ENCODE measurements at regions not wholly inside any gene's neighbourhood (a gene's known extent, or its start where the extent isn't known, plus 50 kb on each side); places are given as distances from the start of the nearest gene placed in this dataset.

DNA sequence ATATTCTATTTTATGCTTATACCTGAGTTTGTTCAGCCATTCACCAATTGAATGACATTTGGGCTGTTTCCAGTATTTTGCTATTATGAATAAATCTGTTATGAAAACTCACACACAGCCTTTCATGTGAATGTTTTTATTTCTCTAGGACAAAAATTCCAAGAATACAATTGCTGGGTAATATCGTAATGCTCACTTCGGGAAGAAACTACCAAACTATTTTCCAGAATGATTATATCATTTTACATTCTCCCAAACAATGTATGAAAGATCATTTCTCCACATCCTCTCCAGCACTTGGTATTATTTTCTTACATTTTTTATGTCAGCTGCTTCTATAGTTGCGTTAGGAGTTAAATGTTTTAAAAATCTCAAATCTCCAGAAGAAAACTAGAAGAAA, 58.3 kb upstream of the LHFPL2 start:
- Mint-ChIP-seq H3K27ac (no peak overlapping the region), H3K27me3 (no peaks in the 10 kb centered on the region), H3K4me3 (no peak overlapping the region), H3K4me1 (ENCODE audit: unreplicated experiment) (peaks cover 4% of the 10 kb centered on the region), H3K36me3 (no peaks in the 10 kb centered on the region), H3K9me3 (peaks cover 10% of the 10 kb centered on the region)
- TF ChIP-seq, protein P1, sequence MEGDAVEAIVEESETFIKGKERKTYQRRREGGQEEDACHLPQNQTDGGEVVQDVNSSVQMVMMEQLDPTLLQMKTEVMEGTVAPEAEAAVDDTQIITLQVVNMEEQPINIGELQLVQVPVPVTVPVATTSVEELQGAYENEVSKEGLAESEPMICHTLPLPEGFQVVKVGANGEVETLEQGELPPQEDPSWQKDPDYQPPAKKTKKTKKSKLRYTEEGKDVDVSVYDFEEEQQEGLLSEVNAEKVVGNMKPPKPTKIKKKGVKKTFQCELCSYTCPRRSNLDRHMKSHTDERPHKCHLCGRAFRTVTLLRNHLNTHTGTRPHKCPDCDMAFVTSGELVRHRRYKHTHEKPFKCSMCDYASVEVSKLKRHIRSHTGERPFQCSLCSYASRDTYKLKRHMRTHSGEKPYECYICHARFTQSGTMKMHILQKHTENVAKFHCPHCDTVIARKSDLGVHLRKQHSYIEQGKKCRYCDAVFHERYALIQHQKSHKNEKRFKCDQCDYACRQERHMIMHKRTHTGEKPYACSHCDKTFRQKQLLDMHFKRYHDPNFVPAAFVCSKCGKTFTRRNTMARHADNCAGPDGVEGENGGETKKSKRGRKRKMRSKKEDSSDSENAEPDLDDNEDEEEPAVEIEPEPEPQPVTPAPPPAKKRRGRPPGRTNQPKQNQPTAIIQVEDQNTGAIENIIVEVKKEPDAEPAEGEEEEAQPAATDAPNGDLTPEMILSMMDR (conservative IDR thresholded peaks at IDR 0.05), result no peak
- no peak for DNase-seq (ENCODE audit: extremely low spot score, unreplicated experiment)

DNA sequence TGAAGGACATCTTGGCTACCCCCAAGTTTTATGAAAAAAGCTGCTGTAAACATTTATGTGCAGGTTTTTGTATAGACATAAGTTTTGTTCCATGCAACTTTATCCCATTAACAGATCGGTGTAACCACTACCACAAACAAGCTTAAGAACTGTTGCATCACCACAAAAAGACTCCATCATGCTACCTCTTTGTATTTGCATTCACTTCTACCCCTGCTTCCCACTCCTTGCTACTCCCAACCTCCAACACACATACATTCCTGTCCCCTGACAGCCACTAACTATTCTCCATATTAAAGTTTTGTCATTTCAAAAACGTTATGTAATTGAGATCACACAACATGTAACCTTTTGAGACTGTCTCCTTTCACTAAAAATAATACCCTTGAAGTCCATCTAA, 57.8 kb upstream of the LHFPL2 start:
- Mint-ChIP-seq H3K4me3 (no peak overlapping the region), H3K27me3 (no peaks in the 10 kb centered on the region), H3K27ac (no peak overlapping the region), H3K9me3 (peaks cover 10% of the 10 kb centered on the region), H3K4me1 (ENCODE audit: unreplicated experiment) (peaks cover 4% of the 10 kb centered on the region), H3K36me3 (no peaks in the 10 kb centered on the region)
- DNase-seq (ENCODE audit: extremely low spot score, unreplicated experiment), result no peak
- TF ChIP-seq, protein P1 (conservative IDR thresholded peaks at IDR 0.05), result no peak

DNA sequence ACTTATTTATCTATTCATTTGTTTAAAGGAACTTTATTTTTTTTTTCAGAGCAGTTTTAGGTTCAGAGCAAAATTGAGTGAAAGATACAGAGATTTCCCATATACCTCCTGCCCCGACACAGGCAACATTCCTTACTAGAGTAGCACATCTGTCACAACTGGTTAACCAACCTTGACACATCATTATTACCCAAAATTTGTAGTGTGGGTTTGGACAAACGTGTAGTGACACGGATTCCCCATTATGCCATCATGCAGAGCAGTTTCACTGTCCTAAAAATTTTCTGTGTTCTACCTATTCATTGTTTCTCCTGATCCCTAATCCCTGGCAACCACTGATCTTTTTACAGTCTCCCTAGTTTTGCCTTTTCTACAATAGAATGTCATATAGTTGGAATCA, 57.3 kb upstream of the LHFPL2 start:
- Mint-ChIP-seq H3K4me1 (ENCODE audit: unreplicated experiment) (peaks cover 4% of the 10 kb centered on the region), H3K27me3 (no peaks in the 10 kb centered on the region)

DNA sequence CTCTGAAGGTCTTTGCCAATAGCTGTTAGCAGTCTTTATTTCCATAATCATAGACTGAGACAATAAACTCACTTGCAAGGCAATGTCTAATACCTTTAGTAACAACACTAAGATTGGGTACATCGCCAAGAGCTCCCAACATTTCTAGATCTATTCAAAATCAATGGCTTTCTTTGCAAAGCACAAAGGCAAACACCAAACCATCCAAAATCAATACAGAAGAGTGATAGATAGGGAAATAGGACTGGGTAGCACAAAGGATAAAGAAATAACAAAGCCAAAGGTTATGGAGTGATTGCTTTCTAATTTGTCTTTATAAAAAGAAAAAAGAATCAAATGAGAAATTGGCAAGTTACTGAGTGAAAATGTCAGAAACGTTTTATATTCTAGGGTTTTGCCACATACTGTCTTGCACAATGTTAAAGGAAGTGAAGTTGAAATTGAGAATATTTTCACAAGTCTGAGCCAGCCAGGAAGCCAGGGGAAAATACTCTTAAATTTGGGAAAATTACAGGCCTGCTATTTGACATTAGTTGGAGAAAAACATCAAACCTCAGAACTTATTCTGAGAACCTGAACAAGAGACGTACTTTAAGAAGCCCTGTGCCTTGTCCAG, 53.3 kb upstream of the LHFPL2 start:
- Mint-ChIP-seq H3K27ac (no peak overlapping the region), H3K27me3 (no peaks in the 10 kb centered on the region), H3K36me3 (no peaks in the 10 kb centered on the region), H3K4me3 (no peak overlapping the region), H3K9me3 (peaks cover 10% of the 10 kb centered on the region), H3K4me1 (ENCODE audit: unreplicated experiment) (peaks cover 9% of the 10 kb centered on the region)
- TF ChIP-seq, protein P1 (conservative IDR thresholded peaks at IDR 0.05), result no peak
- DNase-seq (ENCODE audit: extremely low spot score, unreplicated experiment), result no peak

More for the DNA sequence above, 57.3 kb upstream of the LHFPL2 start:
- peaks cover 10% of the 10 kb centered on the region for H3K9me3 Mint-ChIP-seq
- no peak for DNase-seq (ENCODE audit: extremely low spot score, unreplicated experiment)
- TF ChIP-seq, protein P1 (conservative IDR thresholded peaks at IDR 0.05), result no peak
- H3K4me3 Mint-ChIP-seq, result no peak overlapping the region
- H3K36me3 Mint-ChIP-seq, result no peaks in the 10 kb centered on the region
- H3K27ac Mint-ChIP-seq, result no peak overlapping the region

DNA sequence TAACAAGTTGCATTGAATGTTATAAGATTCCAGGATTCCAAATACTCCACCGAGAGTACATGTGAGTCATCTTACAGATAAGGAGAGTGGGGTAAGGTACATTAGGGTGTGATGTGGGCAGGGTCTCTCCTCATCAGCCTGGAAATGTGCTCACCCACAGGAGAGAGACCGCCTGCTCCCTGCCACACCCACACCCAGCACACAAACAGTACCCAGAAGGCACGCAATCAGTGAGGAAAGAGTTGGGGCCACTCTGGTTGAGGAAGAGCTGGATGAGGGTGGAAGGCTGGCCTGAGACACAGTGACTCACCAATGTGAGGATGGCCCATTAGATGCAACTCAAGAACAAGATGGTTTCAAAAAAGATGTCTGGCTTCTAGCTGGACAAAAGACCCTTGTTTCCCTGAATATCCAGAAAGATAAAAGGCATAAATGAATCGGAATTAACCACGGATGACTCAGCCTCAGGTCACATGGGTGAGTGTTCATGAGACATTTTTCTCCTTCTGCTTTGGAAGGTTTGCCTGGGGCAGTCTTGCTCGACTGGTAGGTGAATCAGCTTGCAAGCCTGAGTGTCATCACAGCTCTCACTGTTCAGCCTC, 51.1 kb upstream of the LHFPL2 start:
- peaks cover 6% of the 10 kb centered on the region for H3K9me3 Mint-ChIP-seq
- peak overlapping the region; percentile 82 for H3K27ac Mint-ChIP-seq
- H3K4me1 Mint-ChIP-seq (ENCODE audit: unreplicated experiment), result peaks cover 5% of the 10 kb centered on the region
- H3K36me3 Mint-ChIP-seq, result peaks cover 3% of the 10 kb centered on the region
- no peaks in the 10 kb centered on the region for H3K27me3 Mint-ChIP-seq
- DNase-seq (ENCODE audit: extremely low spot score, unreplicated experiment), result no peak
- H3K4me3 Mint-ChIP-seq, result no peak overlapping the region
- TF ChIP-seq, protein P1 (conservative IDR thresholded peaks at IDR 0.05), result no peak
